ENCODE measurements at regions not wholly inside any gene's neighbourhood (a gene's known extent, or its start where the extent isn't known, plus 50 kb on each side); places are given as distances from the start of the nearest gene placed in this dataset.

DNA sequence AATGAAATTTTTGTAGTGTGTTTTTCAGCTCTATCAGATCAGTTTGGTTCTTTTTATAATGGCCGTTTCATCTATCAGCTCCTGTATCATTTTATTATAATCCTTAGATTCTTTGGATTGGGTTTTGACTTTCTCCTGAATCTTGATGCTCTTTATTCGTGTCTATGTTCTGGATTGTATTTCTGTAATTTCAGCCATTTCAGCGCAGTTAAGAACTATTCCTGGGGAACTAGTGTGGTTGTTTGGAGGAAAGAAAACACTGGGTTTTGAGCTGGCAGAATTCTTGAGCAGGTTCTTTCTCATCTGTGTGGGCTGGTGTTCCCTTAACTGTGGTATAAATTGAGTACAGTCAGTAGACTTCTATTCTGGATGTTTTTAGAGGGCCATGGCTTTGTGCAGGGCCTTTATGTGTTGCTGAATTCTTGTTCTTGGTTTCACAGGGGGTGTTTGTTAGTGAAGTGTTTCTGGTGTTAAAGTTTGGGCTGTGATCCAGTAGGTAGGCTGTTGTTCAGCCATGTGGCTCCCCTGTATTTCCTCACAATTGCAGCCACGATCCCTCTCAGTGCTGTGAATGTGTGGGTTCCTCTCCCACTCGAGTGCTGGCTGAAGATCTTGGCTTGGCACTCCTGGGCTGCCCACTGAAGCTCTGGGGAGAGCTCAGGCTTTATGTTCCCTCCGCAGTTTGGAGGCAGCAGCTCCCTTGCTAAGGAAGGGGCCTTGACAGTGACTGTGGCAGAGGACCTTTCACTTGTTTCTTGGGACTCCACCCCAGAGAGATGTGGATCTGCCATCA is 56.0 kb upstream of the CCDC190 start:
- Histone ChIP-seq H3K4me3 (replicated peaks; ENCODE audit: insufficient read depth, low read length) (no peak overlapping the region), H3K27ac (replicated peaks) (no peak overlapping the region), H3K27me3 (ENCODE audit: insufficient read depth, poor library complexity, severe bottlenecking) (no peaks in the 10 kb centered on the region)
- TF ChIP-seq GABPA (IDR thresholded peaks at IDR 0.05; ENCODE audit: low read depth), result no peak
- TF ChIP-seq, protein P1, sequence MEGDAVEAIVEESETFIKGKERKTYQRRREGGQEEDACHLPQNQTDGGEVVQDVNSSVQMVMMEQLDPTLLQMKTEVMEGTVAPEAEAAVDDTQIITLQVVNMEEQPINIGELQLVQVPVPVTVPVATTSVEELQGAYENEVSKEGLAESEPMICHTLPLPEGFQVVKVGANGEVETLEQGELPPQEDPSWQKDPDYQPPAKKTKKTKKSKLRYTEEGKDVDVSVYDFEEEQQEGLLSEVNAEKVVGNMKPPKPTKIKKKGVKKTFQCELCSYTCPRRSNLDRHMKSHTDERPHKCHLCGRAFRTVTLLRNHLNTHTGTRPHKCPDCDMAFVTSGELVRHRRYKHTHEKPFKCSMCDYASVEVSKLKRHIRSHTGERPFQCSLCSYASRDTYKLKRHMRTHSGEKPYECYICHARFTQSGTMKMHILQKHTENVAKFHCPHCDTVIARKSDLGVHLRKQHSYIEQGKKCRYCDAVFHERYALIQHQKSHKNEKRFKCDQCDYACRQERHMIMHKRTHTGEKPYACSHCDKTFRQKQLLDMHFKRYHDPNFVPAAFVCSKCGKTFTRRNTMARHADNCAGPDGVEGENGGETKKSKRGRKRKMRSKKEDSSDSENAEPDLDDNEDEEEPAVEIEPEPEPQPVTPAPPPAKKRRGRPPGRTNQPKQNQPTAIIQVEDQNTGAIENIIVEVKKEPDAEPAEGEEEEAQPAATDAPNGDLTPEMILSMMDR (IDR thresholded peaks at IDR 0.05; ENCODE audit: insufficient read depth, low read length), result no peak
- no peak for TF ChIP-seq SPI1 (IDR thresholded peaks at IDR 0.05; ENCODE audit: borderline replicate concordance, low read depth)
- TF ChIP-seq POLR2AphosphoS5 (IDR thresholded peaks at IDR 0.05; ENCODE audit: low read depth), result no peak
- TF ChIP-seq, protein P2, sequence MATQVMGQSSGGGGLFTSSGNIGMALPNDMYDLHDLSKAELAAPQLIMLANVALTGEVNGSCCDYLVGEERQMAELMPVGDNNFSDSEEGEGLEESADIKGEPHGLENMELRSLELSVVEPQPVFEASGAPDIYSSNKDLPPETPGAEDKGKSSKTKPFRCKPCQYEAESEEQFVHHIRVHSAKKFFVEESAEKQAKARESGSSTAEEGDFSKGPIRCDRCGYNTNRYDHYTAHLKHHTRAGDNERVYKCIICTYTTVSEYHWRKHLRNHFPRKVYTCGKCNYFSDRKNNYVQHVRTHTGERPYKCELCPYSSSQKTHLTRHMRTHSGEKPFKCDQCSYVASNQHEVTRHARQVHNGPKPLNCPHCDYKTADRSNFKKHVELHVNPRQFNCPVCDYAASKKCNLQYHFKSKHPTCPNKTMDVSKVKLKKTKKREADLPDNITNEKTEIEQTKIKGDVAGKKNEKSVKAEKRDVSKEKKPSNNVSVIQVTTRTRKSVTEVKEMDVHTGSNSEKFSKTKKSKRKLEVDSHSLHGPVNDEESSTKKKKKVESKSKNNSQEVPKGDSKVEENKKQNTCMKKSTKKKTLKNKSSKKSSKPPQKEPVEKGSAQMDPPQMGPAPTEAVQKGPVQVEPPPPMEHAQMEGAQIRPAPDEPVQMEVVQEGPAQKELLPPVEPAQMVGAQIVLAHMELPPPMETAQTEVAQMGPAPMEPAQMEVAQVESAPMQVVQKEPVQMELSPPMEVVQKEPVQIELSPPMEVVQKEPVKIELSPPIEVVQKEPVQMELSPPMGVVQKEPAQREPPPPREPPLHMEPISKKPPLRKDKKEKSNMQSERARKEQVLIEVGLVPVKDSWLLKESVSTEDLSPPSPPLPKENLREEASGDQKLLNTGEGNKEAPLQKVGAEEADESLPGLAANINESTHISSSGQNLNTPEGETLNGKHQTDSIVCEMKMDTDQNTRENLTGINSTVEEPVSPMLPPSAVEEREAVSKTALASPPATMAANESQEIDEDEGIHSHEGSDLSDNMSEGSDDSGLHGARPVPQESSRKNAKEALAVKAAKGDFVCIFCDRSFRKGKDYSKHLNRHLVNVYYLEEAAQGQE (IDR thresholded peaks at IDR 0.05; ENCODE audit: insufficient replicate concordance, low read depth), result no peak
- no peak for DNase-seq (ENCODE audit: low read depth in 1 of 2, low spot score in 1 of 2)

DNA sequence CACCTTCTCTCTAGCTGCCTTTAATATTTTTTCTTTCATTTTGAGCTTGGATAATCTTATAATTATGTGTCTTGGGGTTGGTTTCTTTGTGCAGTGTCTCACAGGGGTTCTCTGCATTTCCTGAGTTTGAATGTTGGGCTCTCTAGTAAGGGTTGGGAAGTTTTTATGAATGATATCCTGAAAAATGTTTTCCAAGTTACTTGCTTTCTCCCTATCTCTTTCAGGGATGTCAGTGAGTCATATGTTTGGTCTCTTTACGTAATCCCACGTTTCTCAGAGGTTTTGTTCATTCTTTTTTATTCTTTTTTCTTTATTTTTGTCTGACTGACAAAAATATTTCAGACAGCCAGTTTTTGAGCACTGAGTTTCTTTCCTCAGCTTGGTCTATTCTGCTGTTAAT is 55.4 kb upstream of the CCDC190 start:
- Histone ChIP-seq H3K27me3 (ENCODE audit: insufficient read depth, poor library complexity, severe bottlenecking) (no peaks in the 10 kb centered on the region), H3K27ac (replicated peaks) (no peak overlapping the region), H3K4me3 (replicated peaks; ENCODE audit: insufficient read depth, low read length) (no peak overlapping the region)
- no peak for DNase-seq (ENCODE audit: low read depth in 1 of 2, low spot score in 1 of 2)
- TF ChIP-seq, protein P1 (IDR thresholded peaks at IDR 0.05; ENCODE audit: insufficient read depth, low read length), result no peak
- TF ChIP-seq SPI1 (IDR thresholded peaks at IDR 0.05; ENCODE audit: borderline replicate concordance, low read depth) (no peak), GABPA (IDR thresholded peaks at IDR 0.05; ENCODE audit: low read depth) (no peak), POLR2AphosphoS5 (IDR thresholded peaks at IDR 0.05; ENCODE audit: low read depth) (no peak)
- TF ChIP-seq, protein P2 (IDR thresholded peaks at IDR 0.05; ENCODE audit: insufficient replicate concordance, low read depth), result no peak

DNA sequence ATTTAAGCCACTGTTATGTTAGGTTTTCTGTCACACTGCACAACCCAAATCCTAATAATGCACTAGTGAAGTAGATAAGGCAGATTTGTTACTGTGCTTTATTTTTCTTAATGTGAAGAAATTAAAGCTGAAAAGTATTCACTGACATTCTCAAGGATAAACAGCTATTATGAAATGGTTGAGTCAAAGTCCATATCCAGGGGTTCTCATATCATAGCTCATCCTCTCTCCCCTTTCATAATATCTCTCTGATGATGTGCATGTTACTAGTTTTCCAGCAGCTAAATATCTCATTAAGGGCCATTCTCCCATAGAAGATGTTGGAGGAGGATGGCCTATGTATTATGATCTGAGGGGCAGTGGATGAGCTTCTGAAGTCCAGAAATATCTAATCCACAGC is 53.6 kb upstream of the CCDC190 start:
- no peak for DNase-seq (ENCODE audit: low read depth in 1 of 2, low spot score in 1 of 2)
- TF ChIP-seq, protein P2 (IDR thresholded peaks at IDR 0.05; ENCODE audit: insufficient replicate concordance, low read depth), result no peak
- TF ChIP-seq GABPA (IDR thresholded peaks at IDR 0.05; ENCODE audit: low read depth) (no peak), SPI1 (IDR thresholded peaks at IDR 0.05; ENCODE audit: borderline replicate concordance, low read depth) (no peak), POLR2AphosphoS5 (IDR thresholded peaks at IDR 0.05; ENCODE audit: low read depth) (no peak)
- TF ChIP-seq, protein P1 (IDR thresholded peaks at IDR 0.05; ENCODE audit: insufficient read depth, low read length), result no peak
- Histone ChIP-seq H3K27me3 (ENCODE audit: insufficient read depth, poor library complexity, severe bottlenecking) (no peaks in the 10 kb centered on the region), H3K4me3 (replicated peaks; ENCODE audit: insufficient read depth, low read length) (no peak overlapping the region), H3K27ac (replicated peaks) (no peak overlapping the region)
